WTC11 (cell line): ENCODE measurements at regions not wholly inside any gene's neighbourhood (a gene's known extent, or its start where the extent isn't known, plus 50 kb on each side); places are given as distances from the start of the nearest gene placed in this dataset.

ENCODE experiments used
- CREM ChIP-seq: sonication (generic); formaldehyde crosslinking; IDR thresholded peaks from 2 replicates; pipeline ENCODE4 v1.8.1; 2022; ENCODE audit warnings: mild to moderate bottlenecking, missing genetic modification reagents, moderate library complexity
- JAZF1 ChIP-seq: fragments of 250-450 bp; sonication (Bioruptor Pico); IDR thresholded peaks from 2 replicates; pipeline ENCODE4 v1.9.0; 2021; ENCODE audit warnings: moderate library complexity, mild to moderate bottlenecking, inconsistent platforms
- JUN ChIP-seq: sonication (generic); formaldehyde crosslinking; IDR thresholded peaks from 2 replicates; pipeline ENCODE4 v1.8.0; 2023; ENCODE audit warnings: mild to moderate bottlenecking, missing genetic modification reagents
- SP1 ChIP-seq: sonication (generic); formaldehyde crosslinking; conservative IDR thresholded peaks from 2 replicates; pipeline ENCODE4 v1.8.1; 2022; ENCODE audit warnings: missing genetic modification reagents
- TEAD4 ChIP-seq: sonication (generic); formaldehyde crosslinking; IDR thresholded peaks from 2 replicates; pipeline ENCODE4 v1.8.0; 2022; ENCODE audit warnings: mild to moderate bottlenecking, missing genetic modification reagents
- TF ChIP-seq, protein P1 (sequence below): fragments of 200-600 bp; IDR thresholded peaks from 2 replicates; pipeline ENCODE4 v1.8.0; 2022; ENCODE audit warnings: antibody characterized with exemption
- TF ChIP-seq, protein P2 (sequence below): sonication (generic); formaldehyde crosslinking; IDR thresholded peaks from 2 replicates; pipeline ENCODE4 v1.8.1; 2023; ENCODE audit warnings: mild to moderate bottlenecking, missing genetic modification reagents, moderate library complexity
- TF ChIP-seq, protein P3 (sequence below): sonication (generic); formaldehyde crosslinking; IDR thresholded peaks from 2 replicates; pipeline ENCODE4 v1.8.1; 2023; ENCODE audit warnings: mild to moderate bottlenecking, missing genetic modification reagents
- TF ChIP-seq, protein P4 (sequence below): sonication (generic); formaldehyde crosslinking; IDR thresholded peaks from 2 replicates; pipeline ENCODE4 v1.8.1; 2023; ENCODE audit warnings: mild to moderate bottlenecking, missing genetic modification reagents, borderline replicate concordance
- TF ChIP-seq, protein P5 (sequence below): fragments of 250-450 bp; sonication (Bioruptor Pico); IDR thresholded peaks from 2 replicates; pipeline ENCODE4 v1.9.0; 2021; ENCODE audit warnings: mild to moderate bottlenecking
- TF ChIP-seq, protein P6 (sequence below): sonication (generic); formaldehyde crosslinking; IDR thresholded peaks from 2 replicates; pipeline ENCODE4 v1.8.0; 2023; ENCODE audit warnings: missing genetic modification reagents, mild to moderate bottlenecking, borderline replicate concordance

DNA sequence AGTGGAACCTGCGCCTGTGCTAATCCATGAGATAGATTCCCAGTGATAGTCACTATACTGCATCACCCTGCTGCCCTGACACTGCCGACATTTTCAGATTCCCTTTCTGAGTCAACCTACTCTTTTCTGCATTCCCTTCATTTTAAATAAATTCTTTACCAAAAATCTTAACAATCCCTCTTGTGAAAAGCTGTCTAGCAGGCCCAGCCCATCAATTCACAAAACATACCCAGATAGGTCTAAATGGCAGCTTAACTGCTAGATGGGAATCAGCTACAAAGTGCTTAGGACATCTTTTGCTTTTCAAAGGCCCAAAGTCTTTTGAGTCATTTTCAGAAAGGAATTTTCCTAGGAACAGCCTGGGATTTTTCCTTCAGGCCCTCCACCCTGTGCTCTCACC lies 180.1 kb upstream of the PTBP2 start:
- TF ChIP-seq, protein P1, sequence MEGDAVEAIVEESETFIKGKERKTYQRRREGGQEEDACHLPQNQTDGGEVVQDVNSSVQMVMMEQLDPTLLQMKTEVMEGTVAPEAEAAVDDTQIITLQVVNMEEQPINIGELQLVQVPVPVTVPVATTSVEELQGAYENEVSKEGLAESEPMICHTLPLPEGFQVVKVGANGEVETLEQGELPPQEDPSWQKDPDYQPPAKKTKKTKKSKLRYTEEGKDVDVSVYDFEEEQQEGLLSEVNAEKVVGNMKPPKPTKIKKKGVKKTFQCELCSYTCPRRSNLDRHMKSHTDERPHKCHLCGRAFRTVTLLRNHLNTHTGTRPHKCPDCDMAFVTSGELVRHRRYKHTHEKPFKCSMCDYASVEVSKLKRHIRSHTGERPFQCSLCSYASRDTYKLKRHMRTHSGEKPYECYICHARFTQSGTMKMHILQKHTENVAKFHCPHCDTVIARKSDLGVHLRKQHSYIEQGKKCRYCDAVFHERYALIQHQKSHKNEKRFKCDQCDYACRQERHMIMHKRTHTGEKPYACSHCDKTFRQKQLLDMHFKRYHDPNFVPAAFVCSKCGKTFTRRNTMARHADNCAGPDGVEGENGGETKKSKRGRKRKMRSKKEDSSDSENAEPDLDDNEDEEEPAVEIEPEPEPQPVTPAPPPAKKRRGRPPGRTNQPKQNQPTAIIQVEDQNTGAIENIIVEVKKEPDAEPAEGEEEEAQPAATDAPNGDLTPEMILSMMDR: no peak
- TF ChIP-seq, protein P2, sequence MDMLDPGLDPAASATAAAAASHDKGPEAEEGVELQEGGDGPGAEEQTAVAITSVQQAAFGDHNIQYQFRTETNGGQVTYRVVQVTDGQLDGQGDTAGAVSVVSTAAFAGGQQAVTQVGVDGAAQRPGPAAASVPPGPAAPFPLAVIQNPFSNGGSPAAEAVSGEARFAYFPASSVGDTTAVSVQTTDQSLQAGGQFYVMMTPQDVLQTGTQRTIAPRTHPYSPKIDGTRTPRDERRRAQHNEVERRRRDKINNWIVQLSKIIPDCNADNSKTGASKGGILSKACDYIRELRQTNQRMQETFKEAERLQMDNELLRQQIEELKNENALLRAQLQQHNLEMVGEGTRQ (CRISPR knock-in tag): no peak
- TF ChIP-seq, protein P3, sequence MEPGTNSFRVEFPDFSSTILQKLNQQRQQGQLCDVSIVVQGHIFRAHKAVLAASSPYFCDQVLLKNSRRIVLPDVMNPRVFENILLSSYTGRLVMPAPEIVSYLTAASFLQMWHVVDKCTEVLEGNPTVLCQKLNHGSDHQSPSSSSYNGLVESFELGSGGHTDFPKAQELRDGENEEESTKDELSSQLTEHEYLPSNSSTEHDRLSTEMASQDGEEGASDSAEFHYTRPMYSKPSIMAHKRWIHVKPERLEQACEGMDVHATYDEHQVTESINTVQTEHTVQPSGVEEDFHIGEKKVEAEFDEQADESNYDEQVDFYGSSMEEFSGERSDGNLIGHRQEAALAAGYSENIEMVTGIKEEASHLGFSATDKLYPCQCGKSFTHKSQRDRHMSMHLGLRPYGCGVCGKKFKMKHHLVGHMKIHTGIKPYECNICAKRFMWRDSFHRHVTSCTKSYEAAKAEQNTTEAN (CRISPR knock-in tag): no peak
- TF ChIP-seq JUN (CRISPR knock-in tag): no peak
- TF ChIP-seq, protein P4, sequence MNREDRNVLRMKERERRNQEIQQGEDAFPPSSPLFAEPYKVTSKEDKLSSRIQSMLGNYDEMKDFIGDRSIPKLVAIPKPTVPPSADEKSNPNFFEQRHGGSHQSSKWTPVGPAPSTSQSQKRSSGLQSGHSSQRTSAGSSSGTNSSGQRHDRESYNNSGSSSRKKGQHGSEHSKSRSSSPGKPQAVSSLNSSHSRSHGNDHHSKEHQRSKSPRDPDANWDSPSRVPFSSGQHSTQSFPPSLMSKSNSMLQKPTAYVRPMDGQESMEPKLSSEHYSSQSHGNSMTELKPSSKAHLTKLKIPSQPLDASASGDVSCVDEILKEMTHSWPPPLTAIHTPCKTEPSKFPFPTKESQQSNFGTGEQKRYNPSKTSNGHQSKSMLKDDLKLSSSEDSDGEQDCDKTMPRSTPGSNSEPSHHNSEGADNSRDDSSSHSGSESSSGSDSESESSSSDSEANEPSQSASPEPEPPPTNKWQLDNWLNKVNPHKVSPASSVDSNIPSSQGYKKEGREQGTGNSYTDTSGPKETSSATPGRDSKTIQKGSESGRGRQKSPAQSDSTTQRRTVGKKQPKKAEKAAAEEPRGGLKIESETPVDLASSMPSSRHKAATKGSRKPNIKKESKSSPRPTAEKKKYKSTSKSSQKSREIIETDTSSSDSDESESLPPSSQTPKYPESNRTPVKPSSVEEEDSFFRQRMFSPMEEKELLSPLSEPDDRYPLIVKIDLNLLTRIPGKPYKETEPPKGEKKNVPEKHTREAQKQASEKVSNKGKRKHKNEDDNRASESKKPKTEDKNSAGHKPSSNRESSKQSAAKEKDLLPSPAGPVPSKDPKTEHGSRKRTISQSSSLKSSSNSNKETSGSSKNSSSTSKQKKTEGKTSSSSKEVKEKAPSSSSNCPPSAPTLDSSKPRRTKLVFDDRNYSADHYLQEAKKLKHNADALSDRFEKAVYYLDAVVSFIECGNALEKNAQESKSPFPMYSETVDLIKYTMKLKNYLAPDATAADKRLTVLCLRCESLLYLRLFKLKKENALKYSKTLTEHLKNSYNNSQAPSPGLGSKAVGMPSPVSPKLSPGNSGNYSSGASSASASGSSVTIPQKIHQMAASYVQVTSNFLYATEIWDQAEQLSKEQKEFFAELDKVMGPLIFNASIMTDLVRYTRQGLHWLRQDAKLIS: no peak
- no peak for TF ChIP-seq CREM (CRISPR knock-in tag)
- TF ChIP-seq JAZF1 (CRISPR knock-in tag): no peak
- TF ChIP-seq, protein P5, sequence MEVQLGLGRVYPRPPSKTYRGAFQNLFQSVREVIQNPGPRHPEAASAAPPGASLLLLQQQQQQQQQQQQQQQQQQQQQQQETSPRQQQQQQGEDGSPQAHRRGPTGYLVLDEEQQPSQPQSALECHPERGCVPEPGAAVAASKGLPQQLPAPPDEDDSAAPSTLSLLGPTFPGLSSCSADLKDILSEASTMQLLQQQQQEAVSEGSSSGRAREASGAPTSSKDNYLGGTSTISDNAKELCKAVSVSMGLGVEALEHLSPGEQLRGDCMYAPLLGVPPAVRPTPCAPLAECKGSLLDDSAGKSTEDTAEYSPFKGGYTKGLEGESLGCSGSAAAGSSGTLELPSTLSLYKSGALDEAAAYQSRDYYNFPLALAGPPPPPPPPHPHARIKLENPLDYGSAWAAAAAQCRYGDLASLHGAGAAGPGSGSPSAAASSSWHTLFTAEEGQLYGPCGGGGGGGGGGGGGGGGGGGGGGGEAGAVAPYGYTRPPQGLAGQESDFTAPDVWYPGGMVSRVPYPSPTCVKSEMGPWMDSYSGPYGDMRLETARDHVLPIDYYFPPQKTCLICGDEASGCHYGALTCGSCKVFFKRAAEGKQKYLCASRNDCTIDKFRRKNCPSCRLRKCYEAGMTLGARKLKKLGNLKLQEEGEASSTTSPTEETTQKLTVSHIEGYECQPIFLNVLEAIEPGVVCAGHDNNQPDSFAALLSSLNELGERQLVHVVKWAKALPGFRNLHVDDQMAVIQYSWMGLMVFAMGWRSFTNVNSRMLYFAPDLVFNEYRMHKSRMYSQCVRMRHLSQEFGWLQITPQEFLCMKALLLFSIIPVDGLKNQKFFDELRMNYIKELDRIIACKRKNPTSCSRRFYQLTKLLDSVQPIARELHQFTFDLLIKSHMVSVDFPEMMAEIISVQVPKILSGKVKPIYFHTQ (CRISPR knock-in tag): no peak
- no peak for TF ChIP-seq SP1 (CRISPR knock-in tag)
- TF ChIP-seq, protein P6, sequence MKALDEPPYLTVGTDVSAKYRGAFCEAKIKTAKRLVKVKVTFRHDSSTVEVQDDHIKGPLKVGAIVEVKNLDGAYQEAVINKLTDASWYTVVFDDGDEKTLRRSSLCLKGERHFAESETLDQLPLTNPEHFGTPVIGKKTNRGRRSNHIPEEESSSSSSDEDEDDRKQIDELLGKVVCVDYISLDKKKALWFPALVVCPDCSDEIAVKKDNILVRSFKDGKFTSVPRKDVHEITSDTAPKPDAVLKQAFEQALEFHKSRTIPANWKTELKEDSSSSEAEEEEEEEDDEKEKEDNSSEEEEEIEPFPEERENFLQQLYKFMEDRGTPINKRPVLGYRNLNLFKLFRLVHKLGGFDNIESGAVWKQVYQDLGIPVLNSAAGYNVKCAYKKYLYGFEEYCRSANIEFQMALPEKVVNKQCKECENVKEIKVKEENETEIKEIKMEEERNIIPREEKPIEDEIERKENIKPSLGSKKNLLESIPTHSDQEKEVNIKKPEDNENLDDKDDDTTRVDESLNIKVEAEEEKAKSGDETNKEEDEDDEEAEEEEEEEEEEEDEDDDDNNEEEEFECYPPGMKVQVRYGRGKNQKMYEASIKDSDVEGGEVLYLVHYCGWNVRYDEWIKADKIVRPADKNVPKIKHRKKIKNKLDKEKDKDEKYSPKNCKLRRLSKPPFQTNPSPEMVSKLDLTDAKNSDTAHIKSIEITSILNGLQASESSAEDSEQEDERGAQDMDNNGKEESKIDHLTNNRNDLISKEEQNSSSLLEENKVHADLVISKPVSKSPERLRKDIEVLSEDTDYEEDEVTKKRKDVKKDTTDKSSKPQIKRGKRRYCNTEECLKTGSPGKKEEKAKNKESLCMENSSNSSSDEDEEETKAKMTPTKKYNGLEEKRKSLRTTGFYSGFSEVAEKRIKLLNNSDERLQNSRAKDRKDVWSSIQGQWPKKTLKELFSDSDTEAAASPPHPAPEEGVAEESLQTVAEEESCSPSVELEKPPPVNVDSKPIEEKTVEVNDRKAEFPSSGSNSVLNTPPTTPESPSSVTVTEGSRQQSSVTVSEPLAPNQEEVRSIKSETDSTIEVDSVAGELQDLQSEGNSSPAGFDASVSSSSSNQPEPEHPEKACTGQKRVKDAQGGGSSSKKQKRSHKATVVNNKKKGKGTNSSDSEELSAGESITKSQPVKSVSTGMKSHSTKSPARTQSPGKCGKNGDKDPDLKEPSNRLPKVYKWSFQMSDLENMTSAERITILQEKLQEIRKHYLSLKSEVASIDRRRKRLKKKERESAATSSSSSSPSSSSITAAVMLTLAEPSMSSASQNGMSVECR: no peak
- no peak for TF ChIP-seq TEAD4 (CRISPR knock-in tag)
